ENCODE measurements at regions not wholly inside any gene's neighbourhood (a gene's known extent, or its start where the extent isn't known, plus 50 kb on each side); places are given as distances from the start of the nearest gene placed in this dataset.

GRCh38 chr6:1542764-1543163, 67.0 kb upstream of the FOXC1 start:
- TF ChIP-seq CTCF (IDR thresholded peaks at IDR 0.05) = no peak
- no peaks in the 10 kb centered on the region for H3K4me1 ChIP-seq
- DNase-seq = no peak
- H3K9me3 ChIP-seq = no peaks in the 10 kb centered on the region
- H3K27me3 ChIP-seq = no peaks in the 10 kb centered on the region
- no peak for ATAC-seq
- H3K27ac ChIP-seq = no peak overlapping the region
- H3K4me3 ChIP-seq = no peak overlapping the region
- H3K36me3 ChIP-seq = no peaks in the 10 kb centered on the region
- intact Hi-C loops (cut with DNase I) = no loop called here

GRCh38 chr6:1544000-1544399, 65.7 kb upstream of the FOXC1 start:
- no peak for DNase-seq

DNA sequence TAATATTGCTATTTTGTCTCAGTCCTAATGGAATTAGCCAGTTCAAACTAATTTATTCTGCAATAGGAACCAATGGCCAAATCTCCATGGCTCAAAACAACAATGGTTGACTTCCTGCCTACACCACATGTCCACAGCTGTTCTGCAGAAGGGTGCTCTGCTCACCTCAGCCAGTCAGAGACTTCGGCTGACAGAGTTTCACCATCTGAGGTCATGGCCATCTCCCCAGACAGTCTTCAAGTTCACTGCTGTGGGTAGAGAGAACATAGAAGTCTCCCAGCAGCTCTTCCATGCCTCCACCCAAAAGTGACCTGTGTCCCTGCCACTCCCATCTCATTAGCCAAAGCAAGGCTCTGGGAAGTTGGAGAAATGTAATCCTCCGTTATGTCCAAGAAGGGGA, 65.1 kb upstream of the FOXC1 start:
- Histone ChIP-seq H3K27ac (no peak overlapping the region), H3K9me3 (no peaks in the 10 kb centered on the region), H3K27me3 (no peaks in the 10 kb centered on the region), H3K36me3 (no peaks in the 10 kb centered on the region), H3K4me1 (no peaks in the 10 kb centered on the region), H3K4me3 (no peak overlapping the region)
- ATAC-seq = no peak
- no peak for DNase-seq
- TF ChIP-seq CTCF (IDR thresholded peaks at IDR 0.05) = no peak
- intact Hi-C loops (cut with DNase I) = no loop called here

More at GRCh38 chr6:1544000-1544399, 65.7 kb upstream of the FOXC1 start:
- intact Hi-C loops (cut with DNase I) = no loop called here
- ATAC-seq = no peak
- no peaks in the 10 kb centered on the region for H3K4me1 ChIP-seq
- TF ChIP-seq CTCF (IDR thresholded peaks at IDR 0.05) = no peak
- no peak overlapping the region for H3K4me3 ChIP-seq
- no peaks in the 10 kb centered on the region for H3K27me3 ChIP-seq
- H3K36me3 ChIP-seq = no peaks in the 10 kb centered on the region
- H3K27ac ChIP-seq = no peak overlapping the region
- H3K9me3 ChIP-seq = no peaks in the 10 kb centered on the region

GRCh38 chr6:1545654-1546053, 64.1 kb upstream of the FOXC1 start:
- H3K9me3 ChIP-seq = no peaks in the 10 kb centered on the region
- H3K36me3 ChIP-seq = no peaks in the 10 kb centered on the region
- H3K27me3 ChIP-seq = no peaks in the 10 kb centered on the region
- H3K27ac ChIP-seq = no peak overlapping the region
- no peaks in the 10 kb centered on the region for H3K4me1 ChIP-seq
- intact Hi-C loops (cut with DNase I) = no loop called here
- DNase-seq (no peak), ATAC-seq (no peak)
- no peak for TF ChIP-seq CTCF (IDR thresholded peaks at IDR 0.05)
- no peak overlapping the region for H3K4me3 ChIP-seq

- TF ChIP-seq CTCF (IDR thresholded peaks at IDR 0.05) = no peak
Observed at GRCh38 chr6:1547785-1548184, 61.9 kb upstream of the FOXC1 start.

More at GRCh38 chr6:1547785-1548184, 61.9 kb upstream of the FOXC1 start:
- Histone ChIP-seq H3K9me3 (no peaks in the 10 kb centered on the region), H3K27ac (no peak overlapping the region), H3K27me3 (no peaks in the 10 kb centered on the region), H3K36me3 (no peaks in the 10 kb centered on the region), H3K4me3 (no peak overlapping the region), H3K4me1 (no peaks in the 10 kb centered on the region)
- intact Hi-C loops (cut with DNase I) = no loop called here
- DNase-seq (no peak), ATAC-seq (no peak)

Measured in left lung (tissue), 4 donors.